ENCODE measurements at regions not wholly inside any gene's neighbourhood (a gene's known extent, or its start where the extent isn't known, plus 50 kb on each side); places are given as distances from the start of the nearest gene placed in this dataset.

GRCh38 chr4:108331905-108332632 lies 163.3 kb upstream of the LEF1 start:
- H3K4me3 Mint-ChIP-seq (ENCODE audit: unreplicated experiment): no peak overlapping the region
- no peaks in the 10 kb centered on the region for H3K9me3 Mint-ChIP-seq (ENCODE audit: unreplicated experiment)
- DNase-seq: no peak
- Histone ChIP-seq H3K4me3 (ENCODE audit: low read depth, low read length) (no peak overlapping the region), H3K27me3 (replicated peaks; ENCODE audit: control insufficient read depth, insufficient read depth, low read length) (no peaks in the 10 kb centered on the region), H3K9me3 (no peaks in the 10 kb centered on the region), H3K36me3 (ENCODE audit: control insufficient read depth, insufficient read depth, low read length) (no peaks in the 10 kb centered on the region), H3K4me1 (no peaks in the 10 kb centered on the region)
- TF ChIP-seq CTCF (IDR thresholded peaks at IDR 0.05; ENCODE audit: insufficient read depth in 1 of 2, low read depth in 1 of 2, low read length in 1 of 2, severe bottlenecking in 1 of 2, unreplicated experiment in 1 of 2): no peak
- H3K36me3 Mint-ChIP-seq (ENCODE audit: insufficient read depth, unreplicated experiment): no peaks in the 10 kb centered on the region
- no TSS peak for BruUV-seq (replicated peaks)
- H3K4me1 Mint-ChIP-seq (ENCODE audit: low read depth, unreplicated experiment): peaks cover 11% of the 10 kb centered on the region
- no peaks in the 10 kb centered on the region for H3K27me3 Mint-ChIP-seq (ENCODE audit: insufficient read depth, unreplicated experiment)
- CTCF ChIA-PET: no interaction called here
- intact Hi-C loops (cut with micrococcal nuclease; ENCODE audit: unreplicated experiment): no loop called here
- no peak overlapping the region for H3K27ac Mint-ChIP-seq (ENCODE audit: unreplicated experiment)
- POLR2A ChIA-PET: no interaction called here

- H3K27me3 Mint-ChIP-seq (ENCODE audit: insufficient read depth, unreplicated experiment): no peaks in the 10 kb centered on the region
Observed at GRCh38 chr4:108328383-108328732, 159.6 kb upstream of the LEF1 start.

DNA sequence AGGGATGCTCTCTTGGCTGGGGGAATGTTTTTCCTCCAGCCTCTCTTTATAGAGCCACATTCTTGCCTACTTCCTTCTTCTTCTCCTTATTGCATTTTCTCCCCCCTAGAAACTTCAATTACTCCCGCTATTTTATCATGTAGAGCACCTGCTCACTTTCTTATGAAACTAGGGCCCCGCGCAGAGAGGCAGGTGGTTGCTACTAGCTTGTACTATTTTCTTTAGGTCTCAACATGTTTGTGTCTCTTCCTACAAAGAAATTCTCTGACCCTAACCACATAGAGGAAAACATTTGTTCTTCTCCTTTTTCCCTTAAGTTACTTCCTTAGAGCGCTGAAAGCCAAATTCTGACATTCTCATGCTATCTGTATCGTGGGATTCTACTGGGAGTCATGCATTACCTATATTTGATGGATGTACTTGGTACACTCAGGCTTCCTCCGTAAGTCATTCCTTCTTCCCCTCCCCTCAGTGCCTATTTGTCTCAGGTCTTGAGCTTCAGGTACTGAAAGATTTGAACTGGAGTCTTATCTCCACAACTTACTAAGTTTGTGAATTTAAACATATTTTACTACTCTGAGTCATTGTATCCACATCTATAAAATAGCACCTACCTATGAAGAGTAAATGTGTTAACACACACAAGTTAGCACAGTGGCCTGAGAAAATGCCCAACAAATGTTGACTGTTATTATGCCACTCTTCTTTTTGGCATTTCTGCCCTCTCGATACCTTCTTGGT lies 159.1 kb upstream of the LEF1 start:
- DNase-seq: no peak
- H3K9me3 Mint-ChIP-seq (ENCODE audit: unreplicated experiment): peaks cover 1% of the 10 kb centered on the region
- H3K4me3 Mint-ChIP-seq (ENCODE audit: unreplicated experiment): no peak overlapping the region
- no peak for TF ChIP-seq CTCF (IDR thresholded peaks at IDR 0.05; ENCODE audit: insufficient read depth in 1 of 2, low read depth in 1 of 2, low read length in 1 of 2, severe bottlenecking in 1 of 2, unreplicated experiment in 1 of 2)
- intact Hi-C loops (cut with micrococcal nuclease; ENCODE audit: unreplicated experiment): no loop called here
- no peaks in the 10 kb centered on the region for H3K4me1 ChIP-seq
- peaks cover 11% of the 10 kb centered on the region for H3K4me1 Mint-ChIP-seq (ENCODE audit: low read depth, unreplicated experiment)
- ChIA-PET CTCF (no interaction called here), POLR2A (no interaction called here)
- H3K27ac Mint-ChIP-seq (ENCODE audit: unreplicated experiment): no peak overlapping the region
- no peaks in the 10 kb centered on the region for H3K27me3 Mint-ChIP-seq (ENCODE audit: insufficient read depth, unreplicated experiment)
- BruUV-seq (replicated peaks): no TSS peak
- H3K27me3 ChIP-seq (replicated peaks; ENCODE audit: control insufficient read depth, insufficient read depth, low read length): no peaks in the 10 kb centered on the region
- H3K4me3 ChIP-seq (ENCODE audit: low read depth, low read length): no peak overlapping the region
- no peaks in the 10 kb centered on the region for H3K36me3 ChIP-seq (ENCODE audit: control insufficient read depth, insufficient read depth, low read length)
- H3K36me3 Mint-ChIP-seq (ENCODE audit: insufficient read depth, unreplicated experiment): no peaks in the 10 kb centered on the region
- H3K9me3 ChIP-seq: no peaks in the 10 kb centered on the region

More at GRCh38 chr4:108328383-108328732, 159.6 kb upstream of the LEF1 start:
- BruUV-seq (replicated peaks): no TSS peak
- Histone ChIP-seq H3K4me3 (ENCODE audit: low read depth, low read length) (no peak overlapping the region), H3K36me3 (ENCODE audit: control insufficient read depth, insufficient read depth, low read length) (no peaks in the 10 kb centered on the region), H3K4me1 (no peaks in the 10 kb centered on the region), H3K9me3 (no peaks in the 10 kb centered on the region), H3K27me3 (replicated peaks; ENCODE audit: control insufficient read depth, insufficient read depth, low read length) (no peaks in the 10 kb centered on the region)
- no peaks in the 10 kb centered on the region for H3K9me3 Mint-ChIP-seq (ENCODE audit: unreplicated experiment)
- no peak overlapping the region for H3K27ac Mint-ChIP-seq (ENCODE audit: unreplicated experiment)
- no peaks in the 10 kb centered on the region for H3K36me3 Mint-ChIP-seq (ENCODE audit: insufficient read depth, unreplicated experiment)
- intact Hi-C loops (cut with micrococcal nuclease; ENCODE audit: unreplicated experiment): no loop called here
- peaks cover 11% of the 10 kb centered on the region for H3K4me1 Mint-ChIP-seq (ENCODE audit: low read depth, unreplicated experiment)
- CTCF ChIA-PET: no interaction called here
- POLR2A ChIA-PET: no interaction called here
- H3K4me3 Mint-ChIP-seq (ENCODE audit: unreplicated experiment): no peak overlapping the region
- no peak for DNase-seq
- no peak for TF ChIP-seq CTCF (IDR thresholded peaks at IDR 0.05; ENCODE audit: insufficient read depth in 1 of 2, low read depth in 1 of 2, low read length in 1 of 2, severe bottlenecking in 1 of 2, unreplicated experiment in 1 of 2)

Data from Caco-2 (cell line).